Fibroblast of lung (primary cell): ENCODE measurements at regions not wholly inside any gene's neighbourhood (a gene's known extent, or its start where the extent isn't known, plus 50 kb on each side); places are given as distances from the start of the nearest gene placed in this dataset.

Experiments used
- DNase-seq, 2 donors: peaks; one replicate each; pipeline versions ENCODE4 v3.0.0 to v3.0.0-alpha.2; 2010; ENCODE audit warnings: low read depth in 2 of 2
- H2AFZ ChIP-seq: 2 replicates; pipeline ENCODE4 v1.5.1; 2012; ENCODE audit warnings: low read length, control low read depth, inconsistent platforms
- H3K27ac ChIP-seq: 2 replicates; pipeline ENCODE4 v1.5.1; 2011; ENCODE audit warnings: low read length, control low read depth; ENCODE audit not compliant: insufficient read depth
- H3K27me3 ChIP-seq: 2 replicates; pipeline ENCODE4 v1.5.1; 2011; ENCODE audit warnings: mild to moderate bottlenecking, low read length; ENCODE audit not compliant: control insufficient read depth, insufficient read depth
- H3K36me3 ChIP-seq: 2 replicates; pipeline ENCODE4 v1.5.1; 2011; ENCODE audit warnings: low read length; ENCODE audit not compliant: control insufficient read depth, insufficient read depth
- H3K4me1 ChIP-seq: 2 replicates; pipeline ENCODE4 v1.5.1; 2011; ENCODE audit warnings: low read length; ENCODE audit not compliant: control insufficient read depth, insufficient read depth; ENCODE audit errors: extremely low read depth
- H3K4me2 ChIP-seq: 2 replicates; pipeline ENCODE4 v1.5.1; 2011; ENCODE audit warnings: low read length, control low read depth; ENCODE audit not compliant: insufficient read depth; ENCODE audit errors: extremely low read depth
- H3K4me3 ChIP-seq, 4 experiments: fragments of 200-600 bp in 1 of 4; sonication (generic) in 1 of 4; replicated peaks in 1 of 4; 2 replicates each; pipeline ENCODE4 v1.5.1; 2011 to 2016; ENCODE audit warnings: low read length in 4 of 4, low read depth in 3 of 4, mild to moderate bottlenecking in 3 of 4, control low read depth in 2 of 4, inconsistent platforms in 1 of 4, mixed read lengths in 1 of 4; ENCODE audit not compliant: insufficient read depth in 1 of 4; ENCODE audit errors: control extremely low read depth in 1 of 4
- H3K79me2 ChIP-seq: 2 replicates; pipeline ENCODE4 v1.5.1; 2012; ENCODE audit warnings: mild to moderate bottlenecking, low read length, inconsistent platforms; ENCODE audit not compliant: control insufficient read depth, insufficient read depth
- H3K9ac ChIP-seq: 2 replicates; pipeline ENCODE4 v1.5.1; 2011; ENCODE audit warnings: mild to moderate bottlenecking, low read length, control low read depth; ENCODE audit not compliant: insufficient read depth
- H3K9me3 ChIP-seq: 2 replicates; pipeline ENCODE4 v1.5.1; 2012; ENCODE audit warnings: low read depth, low read length; ENCODE audit not compliant: control insufficient read depth, insufficient read depth
- H4K20me1 ChIP-seq: 2 replicates; pipeline ENCODE4 v1.5.1; 2011; ENCODE audit warnings: low read length; ENCODE audit not compliant: control insufficient read depth, insufficient read depth; ENCODE audit errors: extremely low read depth
- EZH2 ChIP-seq: IDR thresholded peaks from 2 replicates; pipeline ENCODE4 v1.5.1; 2012; ENCODE audit warnings: low read length, control low read depth, mild to moderate bottlenecking; ENCODE audit errors: missing control alignments
- TF ChIP-seq, protein P1 (sequence below), 2 donors: IDR thresholded peaks in 1 of 2; conservative IDR thresholded peaks in 1 of 2; 1 replicate in 1 of 2; 2 replicates in 1 of 2; pipeline ENCODE4 v1.5.1; 2011 to 2012; ENCODE audit warnings: low read length in 2 of 2, control low read depth in 1 of 2, inconsistent platforms in 1 of 2, low read depth in 1 of 2, mild to moderate bottlenecking in 1 of 2

DNA sequence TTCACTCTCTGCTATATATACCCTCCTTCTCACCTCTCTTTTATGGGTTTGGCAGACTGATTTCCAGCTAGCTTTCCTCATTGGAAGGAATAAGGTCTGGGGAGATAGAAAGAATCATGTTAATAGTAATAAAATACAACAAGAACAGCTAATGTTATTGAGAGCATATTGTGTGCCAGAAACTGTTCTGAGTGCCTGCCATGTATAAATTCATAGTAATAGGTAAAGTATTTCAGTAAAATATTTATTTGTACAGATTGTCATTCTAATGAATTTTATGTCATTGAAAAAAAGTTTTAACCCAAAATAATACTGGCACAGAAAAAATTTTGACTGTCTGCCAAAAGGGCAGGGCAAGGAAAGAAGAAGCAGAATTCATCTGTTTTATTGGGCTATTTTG, 834.9 kb upstream of the ZNF608 start:
- Histone ChIP-seq H3K4me2 (no peak overlapping the region), H3K4me3 (no peak overlapping the region), H3K27me3 (no peaks in the 10 kb centered on the region), H3K36me3 (no peaks in the 10 kb centered on the region), H3K79me2 (no peaks in the 10 kb centered on the region), H2AFZ (no peak overlapping the region), H3K27ac (no peak overlapping the region), H3K9me3 (no peaks in the 10 kb centered on the region), H3K9ac (no peak overlapping the region), H3K4me1 (peaks cover 3% of the 10 kb centered on the region), H4K20me1 (no peaks in the 10 kb centered on the region)
- DNase-seq = no peak
- TF ChIP-seq EZH2 = no peak
- TF ChIP-seq, protein P1, sequence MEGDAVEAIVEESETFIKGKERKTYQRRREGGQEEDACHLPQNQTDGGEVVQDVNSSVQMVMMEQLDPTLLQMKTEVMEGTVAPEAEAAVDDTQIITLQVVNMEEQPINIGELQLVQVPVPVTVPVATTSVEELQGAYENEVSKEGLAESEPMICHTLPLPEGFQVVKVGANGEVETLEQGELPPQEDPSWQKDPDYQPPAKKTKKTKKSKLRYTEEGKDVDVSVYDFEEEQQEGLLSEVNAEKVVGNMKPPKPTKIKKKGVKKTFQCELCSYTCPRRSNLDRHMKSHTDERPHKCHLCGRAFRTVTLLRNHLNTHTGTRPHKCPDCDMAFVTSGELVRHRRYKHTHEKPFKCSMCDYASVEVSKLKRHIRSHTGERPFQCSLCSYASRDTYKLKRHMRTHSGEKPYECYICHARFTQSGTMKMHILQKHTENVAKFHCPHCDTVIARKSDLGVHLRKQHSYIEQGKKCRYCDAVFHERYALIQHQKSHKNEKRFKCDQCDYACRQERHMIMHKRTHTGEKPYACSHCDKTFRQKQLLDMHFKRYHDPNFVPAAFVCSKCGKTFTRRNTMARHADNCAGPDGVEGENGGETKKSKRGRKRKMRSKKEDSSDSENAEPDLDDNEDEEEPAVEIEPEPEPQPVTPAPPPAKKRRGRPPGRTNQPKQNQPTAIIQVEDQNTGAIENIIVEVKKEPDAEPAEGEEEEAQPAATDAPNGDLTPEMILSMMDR (conservative IDR thresholded peaks at IDR 0.05 in 1 of 2, IDR thresholded peaks at IDR 0.05 in 1 of 2; ENCODE audit: low read depth in 1 of 2, low read length in 2 of 2) = no peak

DNA sequence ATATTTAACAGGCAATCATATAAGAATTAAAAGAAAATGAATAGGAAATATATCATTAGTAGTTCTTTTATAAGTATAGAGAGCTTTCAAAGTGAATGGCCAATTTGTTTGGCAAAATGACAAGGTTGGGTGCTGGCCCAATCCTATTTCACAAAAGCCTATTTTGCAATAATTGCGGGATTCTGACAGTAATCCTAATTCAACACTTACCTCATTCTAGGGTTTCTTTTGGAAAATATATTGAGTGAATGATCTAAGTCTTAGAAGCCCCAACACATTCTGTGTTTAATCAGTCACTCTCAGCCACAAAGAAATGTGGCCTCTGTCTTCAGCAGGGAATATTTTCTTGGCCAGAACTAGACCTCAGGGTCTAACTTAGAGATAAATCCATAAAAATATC, 835.9 kb upstream of the ZNF608 start:
- H2AFZ ChIP-seq = no peak overlapping the region
- no peaks in the 10 kb centered on the region for H4K20me1 ChIP-seq
- H3K4me2 ChIP-seq = no peak overlapping the region
- no peak overlapping the region for H3K27ac ChIP-seq
- H3K27me3 ChIP-seq = no peaks in the 10 kb centered on the region
- H3K9me3 ChIP-seq = no peaks in the 10 kb centered on the region
- H3K79me2 ChIP-seq = no peaks in the 10 kb centered on the region
- no peak overlapping the region for H3K9ac ChIP-seq
- TF ChIP-seq, protein P1 (conservative IDR thresholded peaks at IDR 0.05 in 1 of 2, IDR thresholded peaks at IDR 0.05 in 1 of 2; ENCODE audit: low read depth in 1 of 2, low read length in 2 of 2) = no peak
- no peak for TF ChIP-seq EZH2
- no peak overlapping the region for H3K4me3 ChIP-seq
- H3K36me3 ChIP-seq = no peaks in the 10 kb centered on the region
- peak in 1 of 2 donors; percentile 89 for DNase-seq
- H3K4me1 ChIP-seq = peaks cover 3% of the 10 kb centered on the region

DNA sequence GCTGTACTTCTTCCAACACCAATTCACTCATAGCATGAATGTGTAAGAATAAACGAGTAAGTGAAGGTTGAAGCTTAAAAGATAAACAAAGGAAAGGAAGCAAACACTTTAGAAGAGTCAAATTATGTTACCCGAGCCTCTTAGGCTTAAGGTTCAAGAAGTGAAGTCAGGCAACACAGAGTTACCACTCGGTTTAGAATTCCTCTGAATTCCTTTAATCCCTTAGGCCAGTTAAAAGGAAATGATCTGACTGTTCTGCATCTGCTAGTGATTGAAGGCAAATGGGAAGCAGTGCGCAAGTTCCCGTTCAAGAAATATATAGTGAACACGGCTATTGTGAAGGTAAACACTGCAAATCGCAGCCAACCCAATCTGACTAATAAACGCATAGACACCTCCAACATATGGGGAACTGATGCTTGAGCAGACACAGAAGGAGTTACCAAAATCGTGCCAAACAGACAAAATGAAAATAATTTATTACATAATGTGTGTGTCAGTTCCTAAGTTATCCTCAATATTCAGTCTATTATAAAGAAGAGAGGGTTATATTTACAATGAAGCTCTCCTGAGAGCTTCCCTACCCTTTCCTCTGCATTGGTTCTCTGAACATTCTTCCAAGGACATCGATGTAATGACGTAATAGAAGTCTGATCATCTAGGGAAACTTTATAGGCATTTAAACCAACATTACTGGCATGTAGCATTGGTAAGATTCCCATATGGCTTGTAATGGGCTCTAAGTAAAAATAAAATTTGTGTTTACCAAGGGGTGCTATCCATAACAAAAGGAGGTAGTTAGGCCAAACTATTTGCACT, 837.1 kb upstream of the ZNF608 start:
- no peak overlapping the region for H3K27ac ChIP-seq
- peak; percentile 17 to 30 for DNase-seq
- H2AFZ ChIP-seq = peak overlapping the region; percentile 33
- TF ChIP-seq EZH2 = no peak
- TF ChIP-seq, protein P1 (conservative IDR thresholded peaks at IDR 0.05 in 1 of 2, IDR thresholded peaks at IDR 0.05 in 1 of 2; ENCODE audit: low read depth in 1 of 2, low read length in 2 of 2) = no peak
- peak overlapping the region; percentile 42 for H3K4me2 ChIP-seq
- no peak overlapping the region for H3K9ac ChIP-seq
- peaks cover 3% of the 10 kb centered on the region for H3K4me1 ChIP-seq
- no peaks in the 10 kb centered on the region for H3K79me2 ChIP-seq
- no peaks in the 10 kb centered on the region for H4K20me1 ChIP-seq
- H3K4me3 ChIP-seq = no peak overlapping the region
- no peaks in the 10 kb centered on the region for H3K36me3 ChIP-seq
- no peaks in the 10 kb centered on the region for H3K9me3 ChIP-seq
- H3K27me3 ChIP-seq = no peaks in the 10 kb centered on the region
